H9 (cell line): ENCODE measurements at regions not wholly inside any gene's neighbourhood (a gene's known extent, or its start where the extent isn't known, plus 50 kb on each side); places are given as distances from the start of the nearest gene placed in this dataset.

Experiments used
- DNase-seq: peaks from one replicate; pipeline ENCODE4 v3.0.0-alpha.2; 2017
- H2AFZ ChIP-seq: one replicate; pipeline ENCODE4 v1.6.1; 2013; ENCODE audit warnings: mild to moderate bottlenecking, low read length, control low read depth, moderate library complexity
- H2AK5ac ChIP-seq: 2 replicates; pipeline ENCODE4 v1.6.1; 2013; ENCODE audit warnings: low read length, control low read depth, mixed read lengths; ENCODE audit not compliant: insufficient read length
- H2BK120ac ChIP-seq: one replicate; pipeline ENCODE4 v1.6.1; 2013; ENCODE audit warnings: low read depth, mild to moderate bottlenecking, low read length, control low read depth, inconsistent platforms; ENCODE audit not compliant: poor library complexity, severe bottlenecking
- H2BK12ac ChIP-seq: 2 replicates; pipeline ENCODE4 v1.6.1; 2013; ENCODE audit warnings: low read length, control low read depth, mixed read lengths, low read depth; ENCODE audit not compliant: insufficient read length
- H2BK15ac ChIP-seq: 2 replicates; pipeline ENCODE4 v1.6.1; 2013; ENCODE audit warnings: low read depth, low read length, control low read depth
- H2BK20ac ChIP-seq: one replicate; pipeline ENCODE4 v1.6.1; 2013; ENCODE audit warnings: low read depth, mild to moderate bottlenecking, low read length, control low read depth, inconsistent platforms; ENCODE audit not compliant: poor library complexity, severe bottlenecking
- H2BK5ac ChIP-seq: 2 replicates; pipeline ENCODE4 v1.6.1; 2013; ENCODE audit warnings: low read length, control low read depth, mixed read lengths; ENCODE audit not compliant: insufficient read length
- H3K14ac ChIP-seq: 2 replicates; pipeline ENCODE4 v1.6.1; 2013; ENCODE audit warnings: low read length, control low read depth; ENCODE audit not compliant: insufficient read depth
- H3K18ac ChIP-seq: 2 replicates; pipeline ENCODE4 v1.6.1; 2013; ENCODE audit warnings: low read depth, mild to moderate bottlenecking, mixed read lengths, low read length, control low read depth; ENCODE audit not compliant: insufficient read length
- H3K23ac ChIP-seq: 2 replicates; pipeline ENCODE4 v1.6.1; 2013; ENCODE audit warnings: low read length, control low read depth, mixed read lengths, low read depth; ENCODE audit not compliant: insufficient read length
- H3K23me2 ChIP-seq: 2 replicates; pipeline ENCODE4 v1.6.1; 2013; ENCODE audit warnings: low read depth, mild to moderate bottlenecking, mixed read lengths, low read length, control low read depth; ENCODE audit not compliant: insufficient read length, poor library complexity, severe bottlenecking
- H3K27ac ChIP-seq: 2 replicates; pipeline ENCODE4 v1.5.1; 2013; ENCODE audit warnings: low read length, control low read depth, mixed read lengths, low read depth; ENCODE audit not compliant: insufficient read length
- H3K27me3 ChIP-seq: 2 replicates; pipeline ENCODE4 v1.6.1; 2013; ENCODE audit warnings: low read length, control low read depth, inconsistent platforms; ENCODE audit not compliant: insufficient read depth
- H3K4ac ChIP-seq: 2 replicates; pipeline ENCODE4 v1.6.1; 2013; ENCODE audit warnings: low read depth, mild to moderate bottlenecking, control low read depth, inconsistent platforms, low read length, moderate library complexity
- H3K4me1 ChIP-seq: 2 replicates; pipeline ENCODE4 v1.6.1; 2013; ENCODE audit warnings: low read length, control low read depth, inconsistent platforms; ENCODE audit not compliant: insufficient read depth
- H3K4me2 ChIP-seq: 2 replicates; pipeline ENCODE4 v1.6.1; 2013; ENCODE audit warnings: low read length, control low read depth, mixed read lengths; ENCODE audit not compliant: insufficient read length, insufficient read depth
- H3K56ac ChIP-seq: 2 replicates; pipeline ENCODE4 v1.6.1; 2013; ENCODE audit warnings: low read depth, mild to moderate bottlenecking, mixed read lengths, low read length, control low read depth; ENCODE audit not compliant: insufficient read length
- H3K79me1 ChIP-seq: 2 replicates; pipeline ENCODE4 v1.6.1; 2013; ENCODE audit warnings: low read depth, mild to moderate bottlenecking, moderate library complexity, low read length, control low read depth, inconsistent platforms; ENCODE audit not compliant: insufficient read depth, poor library complexity, severe bottlenecking
- H3K79me2 ChIP-seq: 2 replicates; pipeline ENCODE4 v1.6.1; 2013; ENCODE audit warnings: low read length, control low read depth, inconsistent platforms; ENCODE audit not compliant: insufficient read depth
- H3K9ac ChIP-seq: 2 replicates; pipeline ENCODE4 v1.6.1; 2013; ENCODE audit warnings: low read length, control low read depth, mixed read lengths; ENCODE audit not compliant: insufficient read length; ENCODE audit errors: extremely low read depth
- H3K9me3 ChIP-seq: one replicate; pipeline ENCODE4 v1.6.1; 2013; ENCODE audit warnings: low read depth, low read length, inconsistent platforms; ENCODE audit not compliant: control insufficient read depth
- H3T11ph ChIP-seq: one replicate; pipeline ENCODE4 v1.6.1; 2013; ENCODE audit warnings: mild to moderate bottlenecking, low read length, control low read depth, inconsistent platforms
- H4K20me1 ChIP-seq: one replicate; pipeline ENCODE4 v1.6.1; 2013; ENCODE audit not compliant: control insufficient read depth, insufficient read length, insufficient read depth
- H4K5ac ChIP-seq: 2 replicates; pipeline ENCODE4 v1.6.1; 2013; ENCODE audit warnings: low read depth, mild to moderate bottlenecking, mixed read lengths, low read length, control low read depth; ENCODE audit not compliant: insufficient read length
- H4K8ac ChIP-seq: replicated peaks from 2 replicates; pipeline ENCODE4 v1.6.1; 2013; ENCODE audit warnings: low read length, control low read depth, mixed read lengths, low read depth; ENCODE audit not compliant: insufficient read length
- H4K91ac ChIP-seq: 2 replicates; pipeline ENCODE4 v1.6.1; 2013; ENCODE audit warnings: low read depth, mild to moderate bottlenecking, moderate library complexity, mixed read lengths, low read length, control low read depth; ENCODE audit not compliant: insufficient read length
- H3K27ac Mint-ChIP-seq, 3 experiments: 2 replicates in 2 of 3; 3 replicates in 1 of 3; pipeline ENCODE4 v1.8.0; 2020 to 2021; ENCODE audit warnings: mixed read lengths in 3 of 3, mild to moderate bottlenecking in 1 of 3, moderate library complexity in 1 of 3
- H3K27me3 Mint-ChIP-seq: 2 replicates; pipeline ENCODE4 v1.8.0; 2021; ENCODE audit warnings: low read depth, mild to moderate bottlenecking, moderate library complexity, mixed read lengths
- H3K36me3 Mint-ChIP-seq, 3 experiments: 2 replicates in 2 of 3; 3 replicates in 1 of 3; pipeline ENCODE4 v1.8.0; 2020 to 2021; ENCODE audit warnings: low read depth in 3 of 3, mixed read lengths in 3 of 3; ENCODE audit not compliant: insufficient read depth in 1 of 3
- H3K4me1 Mint-ChIP-seq, 2 experiments: 2 replicates each; pipeline ENCODE4 v1.8.0; 2020; ENCODE audit warnings: mixed read lengths in 2 of 2
- H3K4me3 Mint-ChIP-seq, 2 experiments: 2 replicates in 1 of 2; 3 replicates in 1 of 2; pipeline ENCODE4 v1.8.0; 2020 to 2021; ENCODE audit warnings: mild to moderate bottlenecking in 2 of 2, mixed read lengths in 2 of 2, moderate library complexity in 1 of 2
- H3K9me3 Mint-ChIP-seq, 2 experiments: 2 replicates in 1 of 2; 3 replicates in 1 of 2; pipeline ENCODE4 v1.8.0; 2020; ENCODE audit warnings: mild to moderate bottlenecking in 2 of 2, mixed read lengths in 2 of 2, moderate library complexity in 1 of 2
- CTCF ChIP-seq: fragments of 200-600 bp; sonication (generic); conservative IDR thresholded peaks from 3 replicates; pipeline ENCODE4 v1.8.0; 2021; ENCODE audit warnings: antibody characterized with exemption, mild to moderate bottlenecking
- WGBS: extraction: QIAGEN DNeasy Blood & Tissue Kit; methylation state at CpG from one replicate; pipeline ENCODE4 v1.1.7; 2013; ENCODE audit warnings: missing lambda C conversion rate, low lambda C conversion rate, mixed read lengths; ENCODE audit not compliant: insufficient read length; ENCODE audit errors: extremely low coverage; 5-methylcytosine and 5-hydroxymethylcytosine counted together

GRCh38 chr2:217443601-217444000 lies 559.2 kb downstream of the TNS1 start:
- no peak overlapping the region for H3K18ac ChIP-seq
- Mint-ChIP-seq H3K4me1 (no peaks in the 10 kb centered on the region), H3K27me3 (peaks cover 5% of the 10 kb centered on the region)

More at GRCh38 chr2:217443601-217444000, 559.2 kb downstream of the TNS1 start:
- no peak overlapping the region for H3K23ac ChIP-seq
- H3K4me3 Mint-ChIP-seq, result no peak overlapping the region
- no peaks in the 10 kb centered on the region for H4K20me1 ChIP-seq
- H2BK20ac ChIP-seq, result no peak overlapping the region
- no peak overlapping the region for H2AFZ ChIP-seq
- H3K36me3 Mint-ChIP-seq, result no peaks in the 10 kb centered on the region; a peak in 1 of 7 replicates
- H3K56ac ChIP-seq, result no peak overlapping the region
- H3K4me1 ChIP-seq, result no peaks in the 10 kb centered on the region
- H3K23me2 ChIP-seq, result no peaks in the 10 kb centered on the region
- H2BK15ac ChIP-seq, result no peak overlapping the region
- no peak overlapping the region for H3T11ph ChIP-seq
- H4K5ac ChIP-seq, result no peak overlapping the region
- no peak overlapping the region for H3K27ac ChIP-seq
- no peak overlapping the region for H4K91ac ChIP-seq
- H3K9me3 ChIP-seq, result no peaks in the 10 kb centered on the region
- H3K9ac ChIP-seq, result no peak overlapping the region
- H3K79me2 ChIP-seq, result no peaks in the 10 kb centered on the region
- no peak overlapping the region for H3K27ac Mint-ChIP-seq
- H2AK5ac ChIP-seq, result no peak overlapping the region
- no peak overlapping the region for H4K8ac ChIP-seq
- H3K79me1 ChIP-seq, result no peaks in the 10 kb centered on the region
- H2BK120ac ChIP-seq, result no peak overlapping the region
- no peak overlapping the region for H3K14ac ChIP-seq
- no peak for TF ChIP-seq CTCF
- peaks cover 0 to 4% of the 10 kb centered on the region in 2 experiments; a peak in 2 of 5 replicates for H3K9me3 Mint-ChIP-seq
- H2BK5ac ChIP-seq, result no peak overlapping the region
- H3K4ac ChIP-seq, result no peak overlapping the region
- no peaks in the 10 kb centered on the region for H3K27me3 ChIP-seq
- no CpG with 5 or more reads among the region's 1 CpG for WGBS
- no peak overlapping the region for H2BK12ac ChIP-seq
- H3K4me2 ChIP-seq, result no peak overlapping the region
- no peak for DNase-seq
